ENCODE measurements at regions not wholly inside any gene's neighbourhood (a gene's known extent, or its start where the extent isn't known, plus 50 kb on each side); places are given as distances from the start of the nearest gene placed in this dataset.

DNA sequence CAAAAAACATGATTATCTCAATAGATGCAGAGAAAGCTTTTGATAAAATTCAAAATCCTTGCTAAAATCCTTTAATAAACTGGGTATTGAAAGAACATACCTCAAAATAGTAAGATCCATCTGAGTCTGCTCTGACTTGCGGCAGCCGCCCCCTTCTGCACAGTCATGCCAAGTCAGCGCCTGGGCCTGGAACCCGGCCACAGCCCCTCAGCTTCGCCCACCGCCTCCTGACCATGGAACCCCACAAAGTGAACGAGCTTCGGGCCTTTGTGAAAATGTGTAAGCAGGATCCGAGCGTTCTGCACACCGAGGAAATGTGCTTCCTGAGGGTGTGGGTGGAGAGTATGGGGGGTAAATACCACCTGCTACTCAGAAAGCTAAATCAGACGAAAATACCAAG is 270.9 kb upstream of the TFPI start:
- FAIRE-seq (no peak), DNase-seq (ENCODE audit: insufficient read length, low spot score) (no peak)
- TF ChIP-seq, protein P1, sequence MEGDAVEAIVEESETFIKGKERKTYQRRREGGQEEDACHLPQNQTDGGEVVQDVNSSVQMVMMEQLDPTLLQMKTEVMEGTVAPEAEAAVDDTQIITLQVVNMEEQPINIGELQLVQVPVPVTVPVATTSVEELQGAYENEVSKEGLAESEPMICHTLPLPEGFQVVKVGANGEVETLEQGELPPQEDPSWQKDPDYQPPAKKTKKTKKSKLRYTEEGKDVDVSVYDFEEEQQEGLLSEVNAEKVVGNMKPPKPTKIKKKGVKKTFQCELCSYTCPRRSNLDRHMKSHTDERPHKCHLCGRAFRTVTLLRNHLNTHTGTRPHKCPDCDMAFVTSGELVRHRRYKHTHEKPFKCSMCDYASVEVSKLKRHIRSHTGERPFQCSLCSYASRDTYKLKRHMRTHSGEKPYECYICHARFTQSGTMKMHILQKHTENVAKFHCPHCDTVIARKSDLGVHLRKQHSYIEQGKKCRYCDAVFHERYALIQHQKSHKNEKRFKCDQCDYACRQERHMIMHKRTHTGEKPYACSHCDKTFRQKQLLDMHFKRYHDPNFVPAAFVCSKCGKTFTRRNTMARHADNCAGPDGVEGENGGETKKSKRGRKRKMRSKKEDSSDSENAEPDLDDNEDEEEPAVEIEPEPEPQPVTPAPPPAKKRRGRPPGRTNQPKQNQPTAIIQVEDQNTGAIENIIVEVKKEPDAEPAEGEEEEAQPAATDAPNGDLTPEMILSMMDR (IDR thresholded peaks at IDR 0.05; ENCODE audit: insufficient read depth, missing control alignments): no peak

DNA sequence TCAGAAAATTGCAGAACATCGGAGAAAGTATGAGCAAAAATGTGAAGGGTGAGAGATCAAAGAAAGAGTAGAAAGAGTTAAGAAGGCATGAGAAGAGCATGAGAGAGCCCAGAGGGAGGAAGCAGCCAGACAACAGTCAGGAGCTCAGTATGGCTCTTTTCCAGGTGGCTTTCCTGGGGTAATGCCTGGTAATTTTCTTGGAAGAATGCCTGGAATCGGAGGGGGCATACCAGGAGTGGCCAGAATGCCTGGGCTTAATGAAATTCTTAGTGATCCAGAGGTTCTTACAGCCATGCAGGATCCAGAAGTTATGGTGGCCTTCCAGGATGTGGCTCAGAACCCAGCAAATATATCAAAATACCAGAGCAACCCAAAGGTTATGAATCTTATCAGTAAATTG is 271.8 kb upstream of the TFPI start:
- TF ChIP-seq, protein P1 (IDR thresholded peaks at IDR 0.05; ENCODE audit: insufficient read depth, missing control alignments): no peak
- FAIRE-seq (no peak), DNase-seq (ENCODE audit: insufficient read length, low spot score) (no peak)

DNA sequence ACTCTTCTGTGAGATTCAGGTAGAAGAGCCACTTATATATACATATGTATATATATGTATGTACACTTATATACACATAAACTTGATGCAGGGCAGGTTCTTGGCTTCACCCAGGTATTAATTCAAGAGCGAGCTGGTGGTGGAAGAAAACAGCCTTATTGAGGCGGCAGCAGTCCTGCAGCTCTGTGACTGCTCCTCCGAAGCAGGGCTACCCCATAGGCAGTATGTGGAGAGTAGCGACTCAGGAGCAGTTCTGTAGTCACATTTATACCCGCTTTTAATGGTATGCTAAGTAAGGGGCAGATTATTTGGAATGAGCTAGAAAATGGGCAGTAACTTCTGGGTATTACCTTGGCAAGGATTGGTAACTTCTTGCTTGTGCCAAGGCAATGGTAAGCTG is 280.6 kb upstream of the TFPI start:
- FAIRE-seq (no peak), DNase-seq (ENCODE audit: insufficient read length, low spot score) (no peak)
- TF ChIP-seq, protein P1 (IDR thresholded peaks at IDR 0.05; ENCODE audit: insufficient read depth, missing control alignments): no peak

DNA sequence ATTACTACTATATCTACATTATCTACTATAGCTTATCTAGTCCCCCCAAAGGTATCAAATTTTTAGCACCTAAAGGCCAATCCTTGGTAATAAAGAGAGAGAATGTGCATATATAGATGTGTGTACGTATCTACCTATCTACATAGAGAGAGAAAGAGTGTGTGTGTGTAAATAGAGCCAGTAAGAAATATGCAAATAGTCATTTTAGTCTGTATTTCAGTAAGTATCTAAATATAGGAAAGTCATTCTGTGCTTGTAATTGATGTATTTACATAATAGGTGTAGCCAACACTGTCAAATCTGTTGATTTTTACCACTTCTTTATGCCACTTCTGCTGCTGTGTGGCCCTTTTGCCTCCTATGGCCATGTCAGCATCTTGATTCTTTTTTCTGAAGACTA is 284.5 kb upstream of the TFPI start:
- TF ChIP-seq, protein P1 (IDR thresholded peaks at IDR 0.05; ENCODE audit: insufficient read depth, missing control alignments): no peak
- FAIRE-seq (no peak), DNase-seq (ENCODE audit: insufficient read length, low spot score) (no peak)

DNA sequence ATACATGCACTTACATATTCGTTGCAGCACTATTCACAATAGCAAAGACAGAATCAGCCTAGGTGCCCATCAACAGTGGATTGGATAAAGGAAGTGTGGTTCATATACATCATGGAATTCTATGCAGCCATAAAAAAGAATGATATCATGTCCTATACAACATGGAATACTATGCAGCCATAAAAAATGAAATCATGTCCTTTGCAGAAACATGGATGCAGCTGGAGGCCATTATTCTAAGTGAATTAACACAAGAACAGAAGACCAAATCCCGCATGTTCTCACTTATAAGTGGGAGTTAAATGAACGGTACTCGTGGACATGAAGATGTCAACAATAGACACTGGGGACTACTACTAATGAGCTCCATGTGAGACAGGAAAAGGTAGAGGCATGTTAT is 288.1 kb upstream of the TFPI start:
- FAIRE-seq: no peak

DNA sequence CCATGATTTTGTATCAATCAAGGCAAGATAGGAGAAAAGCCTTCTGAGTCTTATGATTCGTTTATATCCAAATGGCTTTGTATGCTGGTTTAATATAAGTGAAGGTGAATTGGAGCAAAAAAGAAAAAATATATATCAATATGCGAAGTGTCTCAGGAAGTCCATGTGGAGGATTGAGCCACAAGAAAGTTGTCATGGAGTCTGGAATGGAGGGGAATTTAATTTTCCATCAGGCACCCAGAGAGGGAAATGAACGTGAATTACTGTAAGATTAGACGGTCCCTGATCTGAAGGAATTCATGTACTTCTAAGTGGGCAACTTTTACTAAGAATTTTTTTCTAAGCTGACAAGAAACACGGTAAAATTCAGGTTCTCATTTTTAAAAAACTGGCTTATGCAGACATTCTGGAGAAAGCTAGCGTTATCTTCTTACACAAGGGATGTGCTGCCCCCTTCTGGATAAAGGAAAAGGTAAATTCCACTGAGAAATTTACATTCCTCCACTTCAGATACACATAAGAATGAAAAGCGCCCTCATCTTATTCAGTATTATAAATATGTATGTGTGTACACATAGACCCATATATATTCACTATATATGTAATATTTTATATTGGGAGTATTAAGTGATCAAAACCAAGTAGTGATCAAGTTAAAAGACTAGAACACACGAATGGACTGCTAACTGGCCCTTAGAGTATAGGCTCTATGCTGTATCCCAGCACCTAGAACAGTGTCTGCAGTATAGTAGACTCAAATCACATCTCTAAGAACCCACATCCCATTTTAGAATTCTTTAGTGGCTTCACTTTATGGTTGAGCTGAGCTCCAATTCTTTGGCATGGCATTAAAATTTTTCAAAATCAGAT is 289.0 kb upstream of the TFPI start:
- FAIRE-seq: no peak
- TF ChIP-seq, protein P1 (IDR thresholded peaks at IDR 0.05; ENCODE audit: insufficient read depth, missing control alignments): peak; percentile 77
- no peak for DNase-seq (ENCODE audit: insufficient read length, low spot score)

More for the DNA sequence above, 288.1 kb upstream of the TFPI start:
- TF ChIP-seq, protein P1 (IDR thresholded peaks at IDR 0.05; ENCODE audit: insufficient read depth, missing control alignments): no peak
- DNase-seq (ENCODE audit: insufficient read length, low spot score): no peak
